SH-SY5Y (cell line): ENCODE measurements at regions not wholly inside any gene's neighbourhood (a gene's known extent, or its start where the extent isn't known, plus 50 kb on each side); places are given as distances from the start of the nearest gene placed in this dataset.

Experiments used
- GATA2 ChIP-seq: IDR thresholded peaks from 2 replicates; pipeline ENCODE4 v1.6.1; 2011; ENCODE audit warnings: mild to moderate bottlenecking, low read depth, low read length
- GATA3 ChIP-seq: IDR thresholded peaks from 2 replicates; pipeline ENCODE4 v1.6.1; 2011; ENCODE audit warnings: low read depth, mild to moderate bottlenecking, low read length, moderate library complexity

GRCh38 chr2:7604456-7604855 lies 687.2 kb downstream of the RNF144A start:
- TF ChIP-seq GATA2 (no peak), GATA3 (no peak)
